A549 (cell line): ENCODE measurements at regions not wholly inside any gene's neighbourhood (a gene's known extent, or its start where the extent isn't known, plus 50 kb on each side); places are given as distances from the start of the nearest gene placed in this dataset.

Experiments
- TF ChIP-seq, protein P1 (sequence below): fragments of 150-350 bp; IDR thresholded peaks from 2 replicates; pipeline ENCODE4 v1.6.1; 2014; ENCODE audit warnings: low read depth, mild to moderate bottlenecking, low read length
- TF ChIP-seq, protein P2 (sequence below): fragments of >200 bp; sonication (Bioruptor Twin); formaldehyde crosslinking; IDR thresholded peaks from 3 replicates; pipeline ENCODE4 v1.5.1; 2016

DNA sequence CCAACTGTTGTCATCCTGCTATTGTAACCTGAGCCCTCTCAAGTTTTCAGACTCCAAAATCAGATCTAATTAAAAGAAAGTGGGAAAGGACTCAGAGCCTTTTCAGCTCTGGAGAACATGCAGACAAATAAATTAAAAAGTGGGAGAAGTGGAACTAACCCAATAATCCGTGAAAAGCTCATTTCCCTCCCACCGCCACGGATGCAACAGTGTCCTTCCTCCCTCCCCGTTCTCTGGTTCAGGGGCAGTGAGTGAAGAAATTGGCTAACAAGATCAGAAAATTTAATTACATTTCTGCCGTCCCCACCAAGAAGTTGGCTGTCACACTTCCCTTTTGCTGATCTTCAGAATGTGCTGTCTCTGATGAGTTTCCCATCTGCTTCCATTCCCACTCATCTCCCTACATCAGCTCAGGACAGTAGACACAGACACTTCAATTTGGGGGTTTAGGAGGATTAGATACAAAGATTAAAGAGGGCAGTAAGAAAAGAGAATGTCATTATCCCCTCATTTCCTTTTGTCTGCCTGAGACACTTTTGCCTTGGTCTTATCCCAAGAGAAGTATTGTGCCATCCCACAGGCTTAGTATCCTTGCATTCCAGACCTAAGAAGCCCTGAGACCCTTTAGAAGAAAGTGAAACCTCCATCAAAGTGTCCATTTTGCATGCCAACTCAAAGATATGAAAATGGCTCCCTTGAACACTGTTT is 335.7 kb upstream of the PPP2R3A start:
- TF ChIP-seq, protein P1, sequence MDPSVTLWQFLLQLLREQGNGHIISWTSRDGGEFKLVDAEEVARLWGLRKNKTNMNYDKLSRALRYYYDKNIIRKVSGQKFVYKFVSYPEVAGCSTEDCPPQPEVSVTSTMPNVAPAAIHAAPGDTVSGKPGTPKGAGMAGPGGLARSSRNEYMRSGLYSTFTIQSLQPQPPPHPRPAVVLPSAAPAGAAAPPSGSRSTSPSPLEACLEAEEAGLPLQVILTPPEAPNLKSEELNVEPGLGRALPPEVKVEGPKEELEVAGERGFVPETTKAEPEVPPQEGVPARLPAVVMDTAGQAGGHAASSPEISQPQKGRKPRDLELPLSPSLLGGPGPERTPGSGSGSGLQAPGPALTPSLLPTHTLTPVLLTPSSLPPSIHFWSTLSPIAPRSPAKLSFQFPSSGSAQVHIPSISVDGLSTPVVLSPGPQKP, result no peak
- TF ChIP-seq, protein P2, sequence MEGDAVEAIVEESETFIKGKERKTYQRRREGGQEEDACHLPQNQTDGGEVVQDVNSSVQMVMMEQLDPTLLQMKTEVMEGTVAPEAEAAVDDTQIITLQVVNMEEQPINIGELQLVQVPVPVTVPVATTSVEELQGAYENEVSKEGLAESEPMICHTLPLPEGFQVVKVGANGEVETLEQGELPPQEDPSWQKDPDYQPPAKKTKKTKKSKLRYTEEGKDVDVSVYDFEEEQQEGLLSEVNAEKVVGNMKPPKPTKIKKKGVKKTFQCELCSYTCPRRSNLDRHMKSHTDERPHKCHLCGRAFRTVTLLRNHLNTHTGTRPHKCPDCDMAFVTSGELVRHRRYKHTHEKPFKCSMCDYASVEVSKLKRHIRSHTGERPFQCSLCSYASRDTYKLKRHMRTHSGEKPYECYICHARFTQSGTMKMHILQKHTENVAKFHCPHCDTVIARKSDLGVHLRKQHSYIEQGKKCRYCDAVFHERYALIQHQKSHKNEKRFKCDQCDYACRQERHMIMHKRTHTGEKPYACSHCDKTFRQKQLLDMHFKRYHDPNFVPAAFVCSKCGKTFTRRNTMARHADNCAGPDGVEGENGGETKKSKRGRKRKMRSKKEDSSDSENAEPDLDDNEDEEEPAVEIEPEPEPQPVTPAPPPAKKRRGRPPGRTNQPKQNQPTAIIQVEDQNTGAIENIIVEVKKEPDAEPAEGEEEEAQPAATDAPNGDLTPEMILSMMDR, result no peak
